H9 (cell line): ENCODE measurements at regions not wholly inside any gene's neighbourhood (a gene's known extent, or its start where the extent isn't known, plus 50 kb on each side); places are given as distances from the start of the nearest gene placed in this dataset.

Experiments
- DNase-seq: peaks from one replicate; pipeline ENCODE4 v3.0.0-alpha.2; 2017
- H2AFZ ChIP-seq: one replicate; pipeline ENCODE4 v1.6.1; 2013; ENCODE audit warnings: mild to moderate bottlenecking, low read length, control low read depth, moderate library complexity
- H2AK5ac ChIP-seq: 2 replicates; pipeline ENCODE4 v1.6.1; 2013; ENCODE audit warnings: low read length, control low read depth, mixed read lengths; ENCODE audit not compliant: insufficient read length
- H2BK120ac ChIP-seq: one replicate; pipeline ENCODE4 v1.6.1; 2013; ENCODE audit warnings: low read depth, mild to moderate bottlenecking, low read length, control low read depth, inconsistent platforms; ENCODE audit not compliant: poor library complexity, severe bottlenecking
- H2BK12ac ChIP-seq: 2 replicates; pipeline ENCODE4 v1.6.1; 2013; ENCODE audit warnings: low read length, control low read depth, mixed read lengths, low read depth; ENCODE audit not compliant: insufficient read length
- H2BK15ac ChIP-seq: 2 replicates; pipeline ENCODE4 v1.6.1; 2013; ENCODE audit warnings: low read depth, low read length, control low read depth
- H2BK20ac ChIP-seq: one replicate; pipeline ENCODE4 v1.6.1; 2013; ENCODE audit warnings: low read depth, mild to moderate bottlenecking, low read length, control low read depth, inconsistent platforms; ENCODE audit not compliant: poor library complexity, severe bottlenecking
- H2BK5ac ChIP-seq: 2 replicates; pipeline ENCODE4 v1.6.1; 2013; ENCODE audit warnings: low read length, control low read depth, mixed read lengths; ENCODE audit not compliant: insufficient read length
- H3K14ac ChIP-seq: 2 replicates; pipeline ENCODE4 v1.6.1; 2013; ENCODE audit warnings: low read length, control low read depth; ENCODE audit not compliant: insufficient read depth
- H3K18ac ChIP-seq: 2 replicates; pipeline ENCODE4 v1.6.1; 2013; ENCODE audit warnings: low read depth, mild to moderate bottlenecking, mixed read lengths, low read length, control low read depth; ENCODE audit not compliant: insufficient read length
- H3K23ac ChIP-seq: 2 replicates; pipeline ENCODE4 v1.6.1; 2013; ENCODE audit warnings: low read length, control low read depth, mixed read lengths, low read depth; ENCODE audit not compliant: insufficient read length
- H3K23me2 ChIP-seq: 2 replicates; pipeline ENCODE4 v1.6.1; 2013; ENCODE audit warnings: low read depth, mild to moderate bottlenecking, mixed read lengths, low read length, control low read depth; ENCODE audit not compliant: insufficient read length, poor library complexity, severe bottlenecking
- H3K27ac ChIP-seq: 2 replicates; pipeline ENCODE4 v1.5.1; 2013; ENCODE audit warnings: low read length, control low read depth, mixed read lengths, low read depth; ENCODE audit not compliant: insufficient read length
- H3K27me3 ChIP-seq: 2 replicates; pipeline ENCODE4 v1.6.1; 2013; ENCODE audit warnings: low read length, control low read depth, inconsistent platforms; ENCODE audit not compliant: insufficient read depth
- H3K4ac ChIP-seq: 2 replicates; pipeline ENCODE4 v1.6.1; 2013; ENCODE audit warnings: low read depth, mild to moderate bottlenecking, control low read depth, inconsistent platforms, low read length, moderate library complexity
- H3K4me1 ChIP-seq: 2 replicates; pipeline ENCODE4 v1.6.1; 2013; ENCODE audit warnings: low read length, control low read depth, inconsistent platforms; ENCODE audit not compliant: insufficient read depth
- H3K4me2 ChIP-seq: 2 replicates; pipeline ENCODE4 v1.6.1; 2013; ENCODE audit warnings: low read length, control low read depth, mixed read lengths; ENCODE audit not compliant: insufficient read length, insufficient read depth
- H3K56ac ChIP-seq: 2 replicates; pipeline ENCODE4 v1.6.1; 2013; ENCODE audit warnings: low read depth, mild to moderate bottlenecking, mixed read lengths, low read length, control low read depth; ENCODE audit not compliant: insufficient read length
- H3K79me1 ChIP-seq: 2 replicates; pipeline ENCODE4 v1.6.1; 2013; ENCODE audit warnings: low read depth, mild to moderate bottlenecking, moderate library complexity, low read length, control low read depth, inconsistent platforms; ENCODE audit not compliant: insufficient read depth, poor library complexity, severe bottlenecking
- H3K79me2 ChIP-seq: 2 replicates; pipeline ENCODE4 v1.6.1; 2013; ENCODE audit warnings: low read length, control low read depth, inconsistent platforms; ENCODE audit not compliant: insufficient read depth
- H3K9ac ChIP-seq: 2 replicates; pipeline ENCODE4 v1.6.1; 2013; ENCODE audit warnings: low read length, control low read depth, mixed read lengths; ENCODE audit not compliant: insufficient read length; ENCODE audit errors: extremely low read depth
- H3K9me3 ChIP-seq: one replicate; pipeline ENCODE4 v1.6.1; 2013; ENCODE audit warnings: low read depth, low read length, inconsistent platforms; ENCODE audit not compliant: control insufficient read depth
- H3T11ph ChIP-seq: one replicate; pipeline ENCODE4 v1.6.1; 2013; ENCODE audit warnings: mild to moderate bottlenecking, low read length, control low read depth, inconsistent platforms
- H4K20me1 ChIP-seq: one replicate; pipeline ENCODE4 v1.6.1; 2013; ENCODE audit not compliant: control insufficient read depth, insufficient read length, insufficient read depth
- H4K5ac ChIP-seq: 2 replicates; pipeline ENCODE4 v1.6.1; 2013; ENCODE audit warnings: low read depth, mild to moderate bottlenecking, mixed read lengths, low read length, control low read depth; ENCODE audit not compliant: insufficient read length
- H4K8ac ChIP-seq: replicated peaks from 2 replicates; pipeline ENCODE4 v1.6.1; 2013; ENCODE audit warnings: low read length, control low read depth, mixed read lengths, low read depth; ENCODE audit not compliant: insufficient read length
- H4K91ac ChIP-seq: 2 replicates; pipeline ENCODE4 v1.6.1; 2013; ENCODE audit warnings: low read depth, mild to moderate bottlenecking, moderate library complexity, mixed read lengths, low read length, control low read depth; ENCODE audit not compliant: insufficient read length
- H3K27ac Mint-ChIP-seq, 3 experiments: 2 replicates in 2 of 3; 3 replicates in 1 of 3; pipeline ENCODE4 v1.8.0; 2020 to 2021; ENCODE audit warnings: mixed read lengths in 3 of 3, mild to moderate bottlenecking in 1 of 3, moderate library complexity in 1 of 3
- H3K27me3 Mint-ChIP-seq: 2 replicates; pipeline ENCODE4 v1.8.0; 2021; ENCODE audit warnings: low read depth, mild to moderate bottlenecking, moderate library complexity, mixed read lengths
- H3K36me3 Mint-ChIP-seq, 3 experiments: 2 replicates in 2 of 3; 3 replicates in 1 of 3; pipeline ENCODE4 v1.8.0; 2020 to 2021; ENCODE audit warnings: low read depth in 3 of 3, mixed read lengths in 3 of 3; ENCODE audit not compliant: insufficient read depth in 1 of 3
- H3K4me1 Mint-ChIP-seq, 2 experiments: 2 replicates each; pipeline ENCODE4 v1.8.0; 2020; ENCODE audit warnings: mixed read lengths in 2 of 2
- H3K4me3 Mint-ChIP-seq, 2 experiments: 2 replicates in 1 of 2; 3 replicates in 1 of 2; pipeline ENCODE4 v1.8.0; 2020 to 2021; ENCODE audit warnings: mild to moderate bottlenecking in 2 of 2, mixed read lengths in 2 of 2, moderate library complexity in 1 of 2
- H3K9me3 Mint-ChIP-seq, 2 experiments: 2 replicates in 1 of 2; 3 replicates in 1 of 2; pipeline ENCODE4 v1.8.0; 2020; ENCODE audit warnings: mild to moderate bottlenecking in 2 of 2, mixed read lengths in 2 of 2, moderate library complexity in 1 of 2
- CTCF ChIP-seq: fragments of 200-600 bp; sonication (generic); conservative IDR thresholded peaks from 3 replicates; pipeline ENCODE4 v1.8.0; 2021; ENCODE audit warnings: antibody characterized with exemption, mild to moderate bottlenecking
- WGBS: extraction: QIAGEN DNeasy Blood & Tissue Kit; methylation state at CpG from one replicate; pipeline ENCODE4 v1.1.7; 2013; ENCODE audit warnings: missing lambda C conversion rate, low lambda C conversion rate, mixed read lengths; ENCODE audit not compliant: insufficient read length; ENCODE audit errors: extremely low coverage; 5-methylcytosine and 5-hydroxymethylcytosine counted together

- H3K27me3 ChIP-seq = peaks cover 9% of the 10 kb centered on the region; the same call in 1 of the 2 replicates
- Mint-ChIP-seq H3K27ac (no peak overlapping the region), H3K4me1 (peaks cover 7 to 12% of the 10 kb centered on the region in 2 experiments; a peak in 3 of 4 replicates), H3K4me3 (peak overlapping the region; percentile 34 to 68), H3K9me3 (no peaks in the 10 kb centered on the region), H3K36me3 (no peaks in the 10 kb centered on the region), H3K27me3 (peaks cover 68% of the 10 kb centered on the region)
- no peak overlapping the region for H3K18ac ChIP-seq
- no peak overlapping the region for H2AK5ac ChIP-seq
- no peak overlapping the region for H3K27ac ChIP-seq
- no peaks in the 10 kb centered on the region for H3K4me1 ChIP-seq
- H3K14ac ChIP-seq = no peak overlapping the region; the same call in 1 of the 2 replicates
- H3K79me1 ChIP-seq = no peaks in the 10 kb centered on the region
- no peaks in the 10 kb centered on the region for H3K79me2 ChIP-seq
- no peak overlapping the region for H3K9ac ChIP-seq
- no peak overlapping the region for H4K5ac ChIP-seq
- H2BK120ac ChIP-seq = no peak overlapping the region
- H3T11ph ChIP-seq = no peak overlapping the region
- no CpG with 5 or more reads among the region's 29 CpGs for WGBS
- no peak overlapping the region for H3K23ac ChIP-seq
- no peak overlapping the region for H2BK20ac ChIP-seq
- H2BK15ac ChIP-seq = no peak overlapping the region
- TF ChIP-seq CTCF = no peak
- H3K9me3 ChIP-seq = no peaks in the 10 kb centered on the region
- H3K56ac ChIP-seq = no peak overlapping the region
- no peaks in the 10 kb centered on the region for H4K20me1 ChIP-seq
- DNase-seq = peak; percentile 32
- H4K91ac ChIP-seq = no peak overlapping the region
- no peak overlapping the region for H3K4ac ChIP-seq
- no peak overlapping the region for H2AFZ ChIP-seq
- H2BK5ac ChIP-seq = no peak overlapping the region
- H2BK12ac ChIP-seq = no peak overlapping the region
- H4K8ac ChIP-seq = no peak overlapping the region
- H3K23me2 ChIP-seq = peaks cover 6% of the 10 kb centered on the region
- H3K4me2 ChIP-seq = peak overlapping the region; percentile 40
These were observed 200.4 kb upstream of the N4BP1 start for GRCh38 chr16:48810436-48810802.
